OCI-LY7 (cell line): ENCODE measurements at regions not wholly inside any gene's neighbourhood (a gene's known extent, or its start where the extent isn't known, plus 50 kb on each side); places are given as distances from the start of the nearest gene placed in this dataset.

ENCODE experiments used
- BruUV-seq: library from RNA; stranded (reverse); fragments of 400-500 nt; replicated peaks from 2 replicates; lab custom pipeline; 2021; lab: Mats Ljungman, UMichigan
- CTCF ChIA-PET: fragments of 300-600 bp; sonication (Branson Sonifier 250); formaldehyde crosslinking; loops from one replicate; lab custom pipeline; 2022; ENCODE audit warnings: antibody characterized with exemption; ENCODE audit not compliant: unreplicated experiment; lab: Charles Lee
- POLR2A ChIA-PET: fragments of 300-600 bp; sonication (Branson Sonifier 250); formaldehyde crosslinking; loops from one replicate; lab custom pipeline; 2022; ENCODE audit warnings: antibody characterized with exemption; lab: Charles Lee
- DNase-seq: peaks from one replicate; pipeline ENCODE4 v3.0.0-alpha.2; 2015; ENCODE audit warnings: low spot score
- H2AFZ ChIP-seq: fragments of 200-600 bp; sonication (generic), shearing (Covaris generic); 2 replicates; pipeline ENCODE4 v1.6.1; 2014; ENCODE audit warnings: mild to moderate bottlenecking, antibody characterized with exemption, low read length, moderate library complexity
- H3K27ac ChIP-seq: fragments of 200-600 bp; sonication (generic); 2 replicates; pipeline ENCODE4 v1.5.1; 2014; ENCODE audit warnings: mixed run types, low read depth, mild to moderate bottlenecking, moderate library complexity, low read length, inconsistent platforms; ENCODE audit not compliant: poor library complexity, severe bottlenecking
- H3K36me3 ChIP-seq: fragments of 200-600 bp; sonication (generic); 2 replicates; pipeline ENCODE4 v1.6.1; 2014; ENCODE audit warnings: mild to moderate bottlenecking, antibody characterized with exemption, low read length, moderate library complexity, mixed read lengths; ENCODE audit not compliant: insufficient read depth
- H3K4me1 ChIP-seq: fragments of 200-600 bp; sonication (generic); 2 replicates; pipeline ENCODE4 v1.5.1; 2014; ENCODE audit warnings: mild to moderate bottlenecking, low read length; ENCODE audit not compliant: insufficient read depth, poor library complexity, severe bottlenecking
- H3K4me2 ChIP-seq: fragments of 200-600 bp; sonication (generic); 2 replicates; pipeline ENCODE4 v1.6.1; 2014; ENCODE audit warnings: mild to moderate bottlenecking, low read length
- H3K4me3 ChIP-seq: fragments of 200-600 bp; sonication (generic); 2 replicates; pipeline ENCODE4 v1.5.1; 2014; ENCODE audit warnings: mild to moderate bottlenecking, low read depth, low read length; ENCODE audit not compliant: poor library complexity, severe bottlenecking
- H3K79me2 ChIP-seq: fragments of 200-600 bp; sonication (generic); 2 replicates; pipeline ENCODE4 v1.6.1; 2016; ENCODE audit warnings: low read depth, mild to moderate bottlenecking, low read length, moderate library complexity, mixed read lengths; ENCODE audit not compliant: insufficient read depth
- H3K9me2 ChIP-seq: fragments of 200-600 bp; sonication (generic); 2 replicates; pipeline ENCODE4 v1.6.1; 2016; ENCODE audit warnings: mild to moderate bottlenecking, low read length, mixed read lengths; ENCODE audit not compliant: insufficient read depth
- H3K9me3 ChIP-seq: fragments of 200-600 bp; sonication (generic); 2 replicates; pipeline ENCODE4 v1.6.1; 2014; ENCODE audit warnings: mild to moderate bottlenecking, mixed run types, low read length, mixed read lengths
- H4K20me1 ChIP-seq: fragments of 200-600 bp; sonication (generic); 2 replicates; pipeline ENCODE4 v1.6.1; 2014; ENCODE audit warnings: mild to moderate bottlenecking, antibody characterized with exemption, low read length, moderate library complexity, mixed read lengths; ENCODE audit not compliant: insufficient read depth
- EZH2phosphoT487 ChIP-seq: fragments of 200-600 bp; sonication (generic); IDR thresholded peaks from 2 replicates; pipeline ENCODE4 v1.6.1; 2018; ENCODE audit warnings: low read depth, borderline replicate concordance, mild to moderate bottlenecking, mixed run types, antibody characterized with exemption, low read length, moderate library complexity, mixed read lengths
- intact Hi-C: fragments of 100-400 bp; cut with micrococcal nuclease; formaldehyde crosslinking; loops from one replicate; pipeline ENCODE4 v1.10.0; 2022; ENCODE audit not compliant: unreplicated experiment
- TF ChIP-seq, protein P1 (sequence below): fragments of 200-600 bp; sonication (generic); conservative IDR thresholded peaks from 2 replicates; pipeline ENCODE4 v1.5.1; 2014; ENCODE audit warnings: mild to moderate bottlenecking, antibody characterized with exemption, low read length, moderate library complexity, mixed read lengths

DNA sequence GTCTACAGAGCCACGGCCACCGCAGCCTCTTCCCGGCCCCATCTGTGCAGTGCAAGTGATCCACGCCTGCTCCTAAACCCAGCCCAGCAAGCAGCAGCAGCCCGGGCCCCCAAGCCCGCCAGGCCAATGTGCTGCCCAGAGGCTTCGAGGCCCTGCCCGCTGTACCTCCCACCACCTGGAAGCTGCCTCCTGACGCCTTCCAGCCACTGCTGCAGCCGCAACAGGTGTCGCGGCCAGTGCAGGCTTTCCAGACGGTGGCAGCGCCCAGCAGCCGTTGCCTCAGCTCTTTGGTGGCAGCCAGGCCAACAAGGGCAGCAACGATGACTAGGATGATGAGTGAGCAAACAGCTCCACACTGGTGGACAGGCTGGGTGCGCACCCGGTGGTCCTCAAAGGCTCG is 50.2 kb upstream of the TPM4 start:
- POLR2A ChIA-PET = interaction anchor here (0.6 kb wide), 1 partner anchor 156 kb away, joined by 4 read pairs; no protein-coding TSS in a partner anchor
- no peaks in the 10 kb centered on the region for H3K36me3 ChIP-seq
- TF ChIP-seq, protein P1, sequence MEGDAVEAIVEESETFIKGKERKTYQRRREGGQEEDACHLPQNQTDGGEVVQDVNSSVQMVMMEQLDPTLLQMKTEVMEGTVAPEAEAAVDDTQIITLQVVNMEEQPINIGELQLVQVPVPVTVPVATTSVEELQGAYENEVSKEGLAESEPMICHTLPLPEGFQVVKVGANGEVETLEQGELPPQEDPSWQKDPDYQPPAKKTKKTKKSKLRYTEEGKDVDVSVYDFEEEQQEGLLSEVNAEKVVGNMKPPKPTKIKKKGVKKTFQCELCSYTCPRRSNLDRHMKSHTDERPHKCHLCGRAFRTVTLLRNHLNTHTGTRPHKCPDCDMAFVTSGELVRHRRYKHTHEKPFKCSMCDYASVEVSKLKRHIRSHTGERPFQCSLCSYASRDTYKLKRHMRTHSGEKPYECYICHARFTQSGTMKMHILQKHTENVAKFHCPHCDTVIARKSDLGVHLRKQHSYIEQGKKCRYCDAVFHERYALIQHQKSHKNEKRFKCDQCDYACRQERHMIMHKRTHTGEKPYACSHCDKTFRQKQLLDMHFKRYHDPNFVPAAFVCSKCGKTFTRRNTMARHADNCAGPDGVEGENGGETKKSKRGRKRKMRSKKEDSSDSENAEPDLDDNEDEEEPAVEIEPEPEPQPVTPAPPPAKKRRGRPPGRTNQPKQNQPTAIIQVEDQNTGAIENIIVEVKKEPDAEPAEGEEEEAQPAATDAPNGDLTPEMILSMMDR = no peak
- TF ChIP-seq EZH2phosphoT487 = no peak
- H3K9me2 ChIP-seq = no peaks in the 10 kb centered on the region
- H3K9me3 ChIP-seq = no peaks in the 10 kb centered on the region
- no peaks in the 10 kb centered on the region for H4K20me1 ChIP-seq
- no peaks in the 10 kb centered on the region for H3K79me2 ChIP-seq
- no TSS peak for BruUV-seq
- no peak overlapping the region for H3K4me3 ChIP-seq
- H3K4me2 ChIP-seq = no peak overlapping the region
- intact Hi-C loops = no loop called here
- CTCF ChIA-PET = no interaction called here
- DNase-seq = no peak
- no peak overlapping the region for H3K27ac ChIP-seq
- no peak overlapping the region for H2AFZ ChIP-seq
- no peaks in the 10 kb centered on the region for H3K4me1 ChIP-seq
